Spleen (tissue), 7 donors: ENCODE measurements at regions not wholly inside any gene's neighbourhood (a gene's known extent, or its start where the extent isn't known, plus 50 kb on each side); places are given as distances from the start of the nearest gene placed in this dataset.

Source experiments
- CTCF ChIP-seq, 11 experiments: fragments of 200-600 bp in 7 of 11; fragments of 450-650 bp in 4 of 11; sonication (generic) in 4 of 11; IDR thresholded peaks in 8 of 11; conservative IDR thresholded peaks in 3 of 11; 1 replicate in 7 of 11; 2 replicates in 4 of 11; pipeline versions ENCODE4 v1.4.0 to v1.8.0; 2016 to 2021; ENCODE audit warnings: antibody characterized with exemption in 11 of 11, inconsistent platforms in 4 of 11, mild to moderate bottlenecking in 1 of 11
- POLR2A ChIP-seq, 3 donors: fragments of 450-650 bp; IDR thresholded peaks; one replicate each; pipeline ENCODE4 v1.5.1; 2017; ENCODE audit warnings: antibody characterized with exemption in 3 of 3, mild to moderate bottlenecking in 1 of 3
- POLR2AphosphoS5 ChIP-seq, 3 donors: sonication (generic); formaldehyde crosslinking; IDR thresholded peaks; one replicate each; pipeline ENCODE4 v1.5.1; 2017; ENCODE audit warnings: antibody characterized with exemption in 3 of 3
- donor health status: DM: no; HTN: no; CAD: no; lungs with moderate emphysema.
- donor health status: DM: no; HTN: no; CAD: no.
- donor health status: DM: no; HTN: no; CAD: no.

GRCh38 chr1:4214826-4215225 lies 314.8 kb upstream of the C1orf174 start:
- TF ChIP-seq POLR2AphosphoS5 (IDR thresholded peaks at IDR 0.05) (no peak), POLR2A (IDR thresholded peaks at IDR 0.05) (no peak), CTCF (IDR thresholded peaks at IDR 0.05 in 8 of 11, conservative IDR thresholded peaks at IDR 0.05 in 3 of 11) (no peak)
